HG03439 (cell line): ENCODE measurements at regions not wholly inside any gene's neighbourhood (a gene's known extent, or its start where the extent isn't known, plus 50 kb on each side); places are given as distances from the start of the nearest gene placed in this dataset.
"Not testable (repeated sequence)": the region's sequence is repeated elsewhere in the genome, so short reads cannot be mapped to it uniquely, and the experiment has no call there.

Experiments used
- ATAC-seq: cut with Tn5 transposase; IDR thresholded peaks from one replicate; pipeline ENCODE4 v1.9.1; 2021; ENCODE audit warnings: mild to moderate bottlenecking, moderate library complexity; ENCODE audit not compliant: unreplicated experiment

DNA sequence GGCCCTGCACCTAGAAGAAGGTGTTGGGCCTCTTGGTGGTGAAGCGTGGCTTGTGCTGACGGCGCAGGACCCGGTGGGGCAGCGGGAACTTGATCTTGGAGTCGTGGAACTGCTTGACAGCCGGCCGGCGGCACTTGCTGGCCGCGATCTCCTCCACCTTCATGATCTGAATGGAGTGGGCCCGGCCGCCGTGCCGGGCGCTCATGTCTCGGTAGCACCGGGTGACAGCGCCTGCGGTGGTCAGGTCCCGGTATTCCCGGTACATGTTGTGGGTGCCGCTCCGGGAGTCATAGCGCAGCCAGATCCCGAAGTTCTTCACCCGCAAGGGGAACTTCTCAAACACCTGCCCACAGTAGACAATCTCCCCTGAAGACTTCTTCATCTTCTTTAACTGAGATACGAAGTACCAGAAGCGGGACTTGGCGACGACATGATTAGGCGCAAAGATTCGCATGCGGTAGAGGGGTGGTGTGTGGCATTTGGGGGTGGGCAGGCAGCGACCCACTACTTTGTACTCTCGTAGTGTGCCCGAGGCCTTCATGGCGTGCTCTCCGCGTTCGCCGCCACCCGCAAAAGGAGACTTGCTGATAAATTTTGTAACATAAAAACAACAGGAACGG, 92.1 kb upstream of the MSH6 start:
- ATAC-seq, result not testable (repeated sequence)

- no peak for ATAC-seq
Measured at GRCh38 chr2:47690132-47690531, 92.8 kb upstream of the MSH6 start.

GRCh38 chr2:47689118-47689517, 93.8 kb upstream of the MSH6 start:
- not testable (repeated sequence) for ATAC-seq

DNA sequence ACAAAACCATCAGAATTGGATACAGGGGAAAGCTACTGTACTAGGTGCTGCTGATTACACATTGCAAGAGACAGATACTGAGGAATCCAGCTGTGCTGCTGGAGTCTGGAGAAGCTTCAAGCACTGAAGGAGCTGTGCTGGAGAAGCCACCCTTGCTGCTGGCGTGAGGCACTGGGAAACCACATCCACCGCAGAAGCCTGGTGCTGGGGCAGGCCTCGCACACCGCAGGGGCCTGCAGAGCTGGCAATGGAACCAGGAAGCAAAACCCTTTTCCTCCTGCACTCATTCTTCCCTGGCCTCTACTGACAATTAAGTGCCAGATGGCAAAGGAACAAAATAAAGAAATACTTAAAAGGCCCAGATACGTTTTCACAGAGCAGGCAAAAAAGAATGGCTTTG, 94.4 kb upstream of the MSH6 start:
- no peak for ATAC-seq

GRCh38 chr2:47687856-47688255, 95.1 kb upstream of the MSH6 start:
- no peak for ATAC-seq

GRCh38 chr2:47686018-47686417, 96.9 kb upstream of the MSH6 start:
- ATAC-seq, result no peak

GRCh38 chr2:47682216-47682749, 100.7 kb upstream of the MSH6 start:
- no peak for ATAC-seq

DNA sequence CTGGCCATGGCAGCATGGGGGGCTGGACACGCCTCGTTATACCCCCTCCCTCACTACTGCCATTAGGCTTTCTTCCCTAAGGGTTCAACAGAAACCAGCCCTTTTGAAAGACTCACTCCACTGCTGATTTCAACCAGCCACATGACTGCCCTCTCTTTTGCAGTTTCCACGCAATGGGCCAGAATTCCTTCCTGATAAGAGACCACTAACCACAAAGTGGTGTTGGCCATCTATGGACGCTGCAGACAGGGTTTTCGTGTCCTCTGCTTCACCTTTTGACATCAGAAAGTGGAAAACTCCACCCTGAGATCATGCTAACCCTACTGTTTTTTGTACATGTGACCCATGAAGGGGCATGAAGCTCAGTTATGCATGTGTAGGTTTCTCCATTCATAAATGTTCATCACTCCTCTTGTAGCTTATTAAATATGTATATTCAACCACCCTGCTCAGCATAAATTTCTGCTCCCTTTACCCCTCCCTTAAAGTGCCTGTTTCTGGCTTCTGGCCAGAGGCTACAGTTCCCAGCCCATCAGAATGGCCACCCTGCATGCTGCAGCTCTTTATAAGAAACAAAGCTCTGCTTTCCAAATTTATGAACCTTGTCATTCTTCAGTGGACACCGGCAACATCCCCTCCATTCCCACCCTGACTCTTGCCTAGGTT, 105.6 kb upstream of the KCNK12 start:
- no peak for ATAC-seq

DNA sequence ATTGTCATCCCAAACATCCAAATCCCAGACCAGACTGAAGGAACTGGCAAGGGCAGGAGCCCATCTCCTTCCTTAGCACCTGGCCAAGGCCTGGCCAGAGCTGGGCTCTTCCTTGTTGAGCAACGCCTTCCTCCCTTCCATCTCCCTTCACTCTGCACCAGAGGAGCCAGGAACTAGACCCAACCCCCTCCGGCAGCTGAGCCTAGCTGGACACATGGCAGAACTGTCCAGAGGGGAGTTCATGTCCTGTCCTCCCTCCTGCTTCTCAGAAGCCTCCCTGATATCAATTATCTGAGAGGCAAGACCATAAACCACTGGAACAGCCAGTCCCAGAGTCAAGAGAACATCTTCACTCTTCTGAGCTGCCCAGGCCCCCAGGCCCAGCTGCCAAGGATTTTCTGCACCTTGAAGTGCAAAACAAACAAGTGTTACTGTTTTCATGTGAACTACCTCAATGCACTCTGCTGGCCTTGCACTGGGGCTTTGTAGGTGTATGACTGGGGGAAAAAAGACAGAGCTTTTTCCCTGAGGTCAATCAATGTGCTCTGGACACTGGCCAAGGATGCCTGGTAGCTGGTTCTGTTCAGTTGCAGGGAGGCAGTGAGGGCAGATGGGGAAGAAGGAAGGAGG, 104.5 kb upstream of the KCNK12 start:
- ATAC-seq, result no peak

DNA sequence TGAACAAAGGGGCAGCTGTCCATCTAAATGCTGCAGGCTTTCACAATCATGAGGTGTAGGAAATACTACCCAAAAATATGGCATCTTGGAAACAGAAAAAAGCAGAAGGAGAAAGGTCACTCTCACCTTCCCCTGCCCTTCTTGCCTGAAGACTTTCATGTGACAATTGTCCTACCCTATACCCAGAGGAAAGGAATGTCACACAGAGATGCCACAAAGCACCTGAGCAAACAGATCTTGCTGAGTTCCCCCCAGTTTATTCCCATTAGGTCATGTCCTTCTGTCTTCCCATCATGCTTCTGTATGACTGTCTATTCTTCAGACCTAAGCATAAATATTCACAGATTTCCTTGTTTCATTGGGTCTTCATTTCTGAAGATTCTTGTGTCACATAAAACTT, 95.5 kb upstream of the KCNK12 start:
- no peak for ATAC-seq

DNA sequence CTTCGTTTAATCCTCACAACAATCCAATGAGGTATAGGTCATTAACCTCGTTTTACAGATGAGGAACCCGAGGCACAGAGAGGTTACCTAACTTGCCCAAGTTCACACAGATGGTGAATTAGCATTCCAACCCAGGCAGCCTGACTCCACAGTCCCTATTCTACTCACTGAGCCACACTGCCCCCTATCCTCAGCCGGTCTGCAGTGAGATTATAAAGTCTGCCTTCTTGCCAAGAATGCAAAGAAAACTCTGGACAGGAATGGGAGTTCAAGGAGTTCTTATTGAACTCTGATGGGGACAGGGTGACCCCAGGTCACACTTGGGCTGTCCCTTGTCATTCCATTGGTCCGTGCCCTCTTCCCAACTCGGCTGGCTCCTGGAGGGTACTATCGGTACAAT, 94.0 kb upstream of the KCNK12 start:
- ATAC-seq, result no peak

GRCh38 chr2:47662552-47662951, 91.8 kb upstream of the KCNK12 start:
- no peak for ATAC-seq

DNA sequence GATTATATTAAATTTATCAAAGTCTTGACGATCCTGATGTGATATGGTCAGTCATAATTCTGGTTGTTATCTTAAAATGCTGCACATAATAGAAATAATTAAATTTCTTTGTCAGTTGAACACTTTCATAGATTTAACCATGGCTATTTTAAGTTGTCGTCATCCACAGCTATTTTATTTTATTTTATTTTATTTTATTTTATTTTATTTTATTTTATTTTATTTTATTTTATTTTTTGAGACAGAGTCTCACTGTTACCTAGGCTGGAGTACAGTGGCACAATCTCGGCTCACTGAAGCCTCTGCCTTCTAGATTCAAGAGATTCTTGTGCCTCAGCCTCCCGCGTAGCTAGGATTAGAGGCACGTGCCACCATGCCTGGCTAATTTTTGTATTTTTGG, 90.5 kb upstream of the KCNK12 start:
- no peak for ATAC-seq

DNA sequence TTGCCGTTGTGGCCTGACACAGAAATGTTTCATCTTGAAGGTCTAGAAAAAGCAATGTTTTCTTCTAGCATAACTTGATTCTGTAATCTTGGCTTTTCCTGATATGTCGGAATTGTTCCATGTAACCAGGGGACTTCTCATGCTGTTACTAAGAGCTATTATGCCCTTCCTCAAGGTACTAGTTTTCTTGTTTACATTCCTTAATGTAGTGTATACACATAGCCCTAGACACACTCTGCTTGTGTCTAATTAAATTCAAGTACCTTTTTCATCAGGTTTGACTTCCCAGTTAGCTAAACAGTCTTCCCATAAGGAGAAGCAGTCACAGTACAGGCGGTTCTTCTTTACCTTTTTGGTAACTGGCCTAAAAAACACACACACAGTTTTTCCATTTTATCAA, 89.4 kb upstream of the KCNK12 start:
- ATAC-seq, result no peak

DNA sequence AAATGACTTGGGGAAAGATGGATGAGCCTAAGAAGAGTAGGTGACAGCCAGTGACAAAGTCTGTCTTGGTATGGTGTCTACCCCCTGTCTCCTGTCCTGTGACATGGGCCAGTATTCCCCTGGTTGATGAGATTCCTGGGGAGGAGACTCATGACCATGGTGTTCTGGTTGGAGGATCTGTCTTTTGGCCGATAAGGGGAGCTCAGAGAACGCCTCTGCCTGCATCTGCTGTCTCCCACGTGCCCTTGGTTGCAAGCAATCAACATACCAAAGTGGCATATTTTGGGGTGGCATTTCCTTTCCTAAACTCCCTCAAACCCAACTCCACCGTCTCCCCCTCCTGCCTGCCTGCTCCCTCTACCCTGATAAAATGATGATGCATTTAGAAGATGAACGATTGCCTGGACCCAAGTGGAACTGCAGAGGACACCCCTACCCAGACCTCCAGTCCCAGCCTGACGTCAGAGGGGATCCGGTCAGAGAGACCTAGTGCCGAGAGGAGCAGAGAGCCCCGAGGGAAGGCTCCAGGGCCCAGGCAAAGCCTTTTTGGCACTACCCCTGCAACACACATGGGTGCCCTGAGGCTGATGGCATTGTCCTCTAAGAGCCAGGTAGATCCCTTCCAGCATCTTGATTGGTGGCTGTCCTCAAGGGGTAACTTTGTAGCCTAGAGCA, 88.0 kb upstream of the KCNK12 start:
- no peak for ATAC-seq

GRCh38 chr2:47657886-47658489, 87.2 kb upstream of the KCNK12 start:
- ATAC-seq, result no peak

DNA sequence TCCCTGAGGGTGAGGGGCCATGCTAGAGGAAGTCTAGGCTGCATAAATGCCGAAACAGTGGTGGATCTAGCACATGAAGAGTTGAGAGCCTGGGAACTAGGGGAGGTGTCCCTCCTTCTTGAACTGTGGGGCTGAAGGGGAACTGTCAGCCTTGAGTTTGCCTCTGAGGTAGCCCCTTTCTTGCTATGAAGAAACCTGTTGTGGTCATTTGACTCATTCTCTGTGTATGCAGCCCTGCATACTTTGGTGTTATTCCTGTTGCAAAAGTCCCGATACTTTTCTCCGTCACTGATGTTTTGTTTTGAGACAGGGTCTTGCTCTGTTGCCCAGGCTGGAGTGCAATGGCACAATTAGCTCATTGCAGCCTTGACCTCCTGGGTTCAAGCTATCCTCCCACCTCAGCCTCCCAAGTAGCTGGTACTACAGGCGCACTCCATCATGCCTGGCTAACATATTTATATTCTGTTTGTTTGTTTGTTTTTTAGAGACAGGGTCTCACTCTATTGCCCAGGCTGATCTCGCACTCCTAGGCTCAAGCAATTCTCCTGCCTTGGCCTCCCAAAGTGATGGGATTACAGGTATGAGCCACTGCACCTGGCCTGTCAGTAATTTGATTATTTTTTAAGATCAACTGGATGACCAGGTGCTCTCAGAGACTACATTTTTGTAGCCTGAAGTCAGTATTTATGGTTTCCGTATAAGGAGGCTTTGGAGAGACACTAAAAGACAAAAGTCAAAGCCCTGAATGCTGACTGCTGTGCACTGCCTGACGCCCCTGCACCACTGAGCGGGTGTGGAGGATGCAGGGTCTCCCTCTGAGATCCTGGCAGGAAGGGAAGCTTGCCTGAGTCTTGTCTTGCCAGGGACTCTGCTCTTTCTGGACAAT, 86.2 kb upstream of the KCNK12 start:
- ATAC-seq, result no peak

- no peak for ATAC-seq
Measured at GRCh38 chr2:47655563-47655880, 84.7 kb upstream of the KCNK12 start.

DNA sequence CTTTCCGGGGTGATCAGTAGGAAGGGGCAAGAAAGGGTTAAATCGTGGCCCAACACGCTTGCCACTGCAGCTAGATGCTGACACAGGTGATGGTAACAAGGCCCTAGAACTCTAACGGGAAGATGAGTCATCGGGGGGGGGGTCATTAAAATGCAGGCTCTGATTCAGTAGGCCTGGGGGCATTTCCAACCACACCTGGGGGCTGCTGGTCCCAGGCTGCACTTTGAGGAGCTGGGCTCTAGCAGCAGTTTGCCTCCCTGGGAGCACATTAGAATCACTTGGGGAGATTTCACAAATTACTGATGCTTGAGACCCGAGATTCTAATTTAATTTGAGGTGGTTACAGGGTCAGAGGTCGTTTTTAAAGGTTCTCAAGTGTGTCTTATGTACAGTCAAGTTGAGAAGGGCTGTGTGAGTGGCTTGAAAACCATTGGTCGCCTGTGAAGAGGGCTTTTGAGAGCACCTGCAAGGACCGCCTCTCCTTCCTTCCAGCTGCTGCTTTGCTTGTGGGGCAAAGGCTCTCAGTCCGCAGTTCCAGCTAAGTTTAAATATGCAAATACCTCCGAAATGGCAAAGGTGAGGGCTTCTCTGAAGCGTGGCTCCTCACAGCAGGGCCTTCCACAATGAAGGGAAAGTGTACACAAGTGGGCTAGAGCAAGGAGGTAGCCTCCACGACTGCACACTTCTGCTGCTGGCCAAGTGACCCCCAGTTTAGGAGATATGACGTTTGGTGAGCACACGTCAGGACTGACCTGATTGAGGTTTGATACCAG, 84.2 kb upstream of the KCNK12 start:
- ATAC-seq, result peak; percentile 71
